ENCODE measurements at regions not wholly inside any gene's neighbourhood (a gene's known extent, or its start where the extent isn't known, plus 50 kb on each side); places are given as distances from the start of the nearest gene placed in this dataset.
A peak's percentile ranks its signal among the peaks of the same experiment; 100 is the strongest.

- H3K4me3 ChIP-seq (ENCODE audit: low read length): no peak overlapping the region
- H3F3A ChIP-seq (ENCODE audit: control insufficient read depth, insufficient read depth): no peaks in the 10 kb centered on the region
- H3K36me3 ChIP-seq (ENCODE audit: control insufficient read depth, low read length): no peaks in the 10 kb centered on the region
- no peaks in the 10 kb centered on the region for H3K9me3 ChIP-seq (ENCODE audit: control insufficient read depth, insufficient read depth, low read length)
- peaks cover 14% of the 10 kb centered on the region for H3K4me1 ChIP-seq (ENCODE audit: control insufficient read depth, low read length)
- TF ChIP-seq EZH2phosphoT487 (IDR thresholded peaks at IDR 0.05; ENCODE audit: borderline replicate concordance, low read length) (no peak), CTCF (IDR thresholded peaks at IDR 0.05; ENCODE audit: low read depth, low read length, poor library complexity, severe bottlenecking) (peak; percentile 57)
- H3K9me2 ChIP-seq (replicated peaks; ENCODE audit: control insufficient read depth, low read length): no peaks in the 10 kb centered on the region
- H3K4me2 ChIP-seq (ENCODE audit: low read length): no peak overlapping the region
- peaks cover 12% of the 10 kb centered on the region for H3K27me3 ChIP-seq (ENCODE audit: control insufficient read depth, low read length)
- no peak overlapping the region for H3K27ac ChIP-seq (ENCODE audit: low read depth, low read length)
- H4K20me1 ChIP-seq (ENCODE audit: control insufficient read depth, insufficient read depth, low read depth, low read length): no peaks in the 10 kb centered on the region
- no peaks in the 10 kb centered on the region for H3K79me2 ChIP-seq (ENCODE audit: control insufficient read depth, low read length)
Measured at GRCh38 chr20:6178537-6178936, 55.7 kb upstream of the FERMT1 start.

- Histone ChIP-seq H3K9me3 (ENCODE audit: control insufficient read depth, insufficient read depth, low read length) (no peaks in the 10 kb centered on the region), H3K4me3 (ENCODE audit: low read length) (no peak overlapping the region), H3F3A (ENCODE audit: control insufficient read depth, insufficient read depth) (no peaks in the 10 kb centered on the region), H3K79me2 (ENCODE audit: control insufficient read depth, low read length) (no peaks in the 10 kb centered on the region), H3K4me1 (ENCODE audit: control insufficient read depth, low read length) (no peaks in the 10 kb centered on the region), H3K36me3 (ENCODE audit: control insufficient read depth, low read length) (no peaks in the 10 kb centered on the region), H3K27me3 (ENCODE audit: control insufficient read depth, low read length) (peaks cover 12% of the 10 kb centered on the region), H4K20me1 (ENCODE audit: control insufficient read depth, insufficient read depth, low read depth, low read length) (no peaks in the 10 kb centered on the region), H3K9me2 (replicated peaks; ENCODE audit: control insufficient read depth, low read length) (no peaks in the 10 kb centered on the region), H3K27ac (ENCODE audit: low read depth, low read length) (no peak overlapping the region), H3K4me2 (ENCODE audit: low read length) (no peak overlapping the region)
- no peak for TF ChIP-seq CTCF (IDR thresholded peaks at IDR 0.05; ENCODE audit: low read depth, low read length, poor library complexity, severe bottlenecking)
- TF ChIP-seq EZH2phosphoT487 (IDR thresholded peaks at IDR 0.05; ENCODE audit: borderline replicate concordance, low read length): no peak
Measured at GRCh38 chr20:6173481-6173880, 50.7 kb upstream of the FERMT1 start.
